ENCODE measurements at regions not wholly inside any gene's neighbourhood (a gene's known extent, or its start where the extent isn't known, plus 50 kb on each side); places are given as distances from the start of the nearest gene placed in this dataset.

DNA sequence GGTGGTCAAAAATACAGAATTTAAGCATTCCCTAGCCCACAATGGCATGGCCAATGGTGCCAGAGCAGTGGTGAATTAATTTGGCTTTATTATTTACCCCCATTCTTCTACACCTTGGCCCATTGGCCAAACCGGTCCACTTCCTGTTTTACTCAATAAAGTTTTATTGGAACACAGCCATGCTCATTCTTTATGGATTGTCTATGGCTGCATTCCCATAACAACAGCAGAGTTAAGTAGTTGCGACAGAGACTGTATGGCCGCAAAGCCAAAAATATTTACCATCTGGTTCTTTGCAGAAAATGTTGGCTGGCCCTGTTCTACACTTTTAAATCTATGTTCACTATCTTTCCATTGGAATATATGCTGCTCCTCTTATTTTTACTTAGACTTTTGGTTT, 130.3 kb upstream of the CCDC68 start:
- no peaks in the 10 kb centered on the region for H3K9me2 ChIP-seq (ENCODE audit: insufficient read depth, low read length)
- H4K20me1 ChIP-seq (ENCODE audit: insufficient read depth): no peaks in the 10 kb centered on the region
- H2AFZ ChIP-seq (ENCODE audit: low read depth, low read length): no peak overlapping the region
- no peaks in the 10 kb centered on the region for H3K79me2 ChIP-seq (replicated peaks; ENCODE audit: insufficient read depth, low read length)
- no peak overlapping the region for H3K4me2 ChIP-seq (ENCODE audit: low read length)
- H3K27me3 ChIP-seq (ENCODE audit: insufficient read depth, low read depth, low read length): no peaks in the 10 kb centered on the region
- no peaks in the 10 kb centered on the region for H3K9me3 ChIP-seq (ENCODE audit: low read length)
- no peak overlapping the region for H3K9ac ChIP-seq (ENCODE audit: low read length)
- no peaks in the 10 kb centered on the region for H3F3A ChIP-seq (ENCODE audit: insufficient read depth, low read length, poor library complexity, severe bottlenecking)
- no peak overlapping the region for H3K27ac ChIP-seq (ENCODE audit: low read length)
- TF ChIP-seq POLR2AphosphoS5 (IDR thresholded peaks at IDR 0.05) (no peak), EP300 (conservative IDR thresholded peaks at IDR 0.05; ENCODE audit: poor library complexity, severe bottlenecking) (no peak), TAF1 (IDR thresholded peaks at IDR 0.05; ENCODE audit: low read depth) (no peak), EZH2 (IDR thresholded peaks at IDR 0.05; ENCODE audit: borderline replicate concordance, insufficient read depth, low read length, poor library complexity, severe bottlenecking) (no peak), SMC3 (conservative IDR thresholded peaks at IDR 0.05; ENCODE audit: poor library complexity) (no peak), RAD21 (conservative IDR thresholded peaks at IDR 0.05) (no peak), MXI1 (conservative IDR thresholded peaks at IDR 0.05; ENCODE audit: poor library complexity, severe bottlenecking) (no peak)
- TF ChIP-seq, protein P1, sequence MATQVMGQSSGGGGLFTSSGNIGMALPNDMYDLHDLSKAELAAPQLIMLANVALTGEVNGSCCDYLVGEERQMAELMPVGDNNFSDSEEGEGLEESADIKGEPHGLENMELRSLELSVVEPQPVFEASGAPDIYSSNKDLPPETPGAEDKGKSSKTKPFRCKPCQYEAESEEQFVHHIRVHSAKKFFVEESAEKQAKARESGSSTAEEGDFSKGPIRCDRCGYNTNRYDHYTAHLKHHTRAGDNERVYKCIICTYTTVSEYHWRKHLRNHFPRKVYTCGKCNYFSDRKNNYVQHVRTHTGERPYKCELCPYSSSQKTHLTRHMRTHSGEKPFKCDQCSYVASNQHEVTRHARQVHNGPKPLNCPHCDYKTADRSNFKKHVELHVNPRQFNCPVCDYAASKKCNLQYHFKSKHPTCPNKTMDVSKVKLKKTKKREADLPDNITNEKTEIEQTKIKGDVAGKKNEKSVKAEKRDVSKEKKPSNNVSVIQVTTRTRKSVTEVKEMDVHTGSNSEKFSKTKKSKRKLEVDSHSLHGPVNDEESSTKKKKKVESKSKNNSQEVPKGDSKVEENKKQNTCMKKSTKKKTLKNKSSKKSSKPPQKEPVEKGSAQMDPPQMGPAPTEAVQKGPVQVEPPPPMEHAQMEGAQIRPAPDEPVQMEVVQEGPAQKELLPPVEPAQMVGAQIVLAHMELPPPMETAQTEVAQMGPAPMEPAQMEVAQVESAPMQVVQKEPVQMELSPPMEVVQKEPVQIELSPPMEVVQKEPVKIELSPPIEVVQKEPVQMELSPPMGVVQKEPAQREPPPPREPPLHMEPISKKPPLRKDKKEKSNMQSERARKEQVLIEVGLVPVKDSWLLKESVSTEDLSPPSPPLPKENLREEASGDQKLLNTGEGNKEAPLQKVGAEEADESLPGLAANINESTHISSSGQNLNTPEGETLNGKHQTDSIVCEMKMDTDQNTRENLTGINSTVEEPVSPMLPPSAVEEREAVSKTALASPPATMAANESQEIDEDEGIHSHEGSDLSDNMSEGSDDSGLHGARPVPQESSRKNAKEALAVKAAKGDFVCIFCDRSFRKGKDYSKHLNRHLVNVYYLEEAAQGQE (IDR thresholded peaks at IDR 0.05; ENCODE audit: borderline replicate concordance): no peak
- TF ChIP-seq, protein P2, sequence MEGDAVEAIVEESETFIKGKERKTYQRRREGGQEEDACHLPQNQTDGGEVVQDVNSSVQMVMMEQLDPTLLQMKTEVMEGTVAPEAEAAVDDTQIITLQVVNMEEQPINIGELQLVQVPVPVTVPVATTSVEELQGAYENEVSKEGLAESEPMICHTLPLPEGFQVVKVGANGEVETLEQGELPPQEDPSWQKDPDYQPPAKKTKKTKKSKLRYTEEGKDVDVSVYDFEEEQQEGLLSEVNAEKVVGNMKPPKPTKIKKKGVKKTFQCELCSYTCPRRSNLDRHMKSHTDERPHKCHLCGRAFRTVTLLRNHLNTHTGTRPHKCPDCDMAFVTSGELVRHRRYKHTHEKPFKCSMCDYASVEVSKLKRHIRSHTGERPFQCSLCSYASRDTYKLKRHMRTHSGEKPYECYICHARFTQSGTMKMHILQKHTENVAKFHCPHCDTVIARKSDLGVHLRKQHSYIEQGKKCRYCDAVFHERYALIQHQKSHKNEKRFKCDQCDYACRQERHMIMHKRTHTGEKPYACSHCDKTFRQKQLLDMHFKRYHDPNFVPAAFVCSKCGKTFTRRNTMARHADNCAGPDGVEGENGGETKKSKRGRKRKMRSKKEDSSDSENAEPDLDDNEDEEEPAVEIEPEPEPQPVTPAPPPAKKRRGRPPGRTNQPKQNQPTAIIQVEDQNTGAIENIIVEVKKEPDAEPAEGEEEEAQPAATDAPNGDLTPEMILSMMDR (IDR thresholded peaks at IDR 0.05; ENCODE audit: poor library complexity, severe bottlenecking): no peak
- no peaks in the 10 kb centered on the region for H3K36me3 ChIP-seq (ENCODE audit: insufficient read depth, low read length)
- no peak overlapping the region for H3K4me3 ChIP-seq (ENCODE audit: low read length)

- Histone ChIP-seq H3K79me2 (replicated peaks; ENCODE audit: insufficient read depth, low read length) (no peaks in the 10 kb centered on the region), H3K27me3 (ENCODE audit: insufficient read depth, low read depth, low read length) (no peaks in the 10 kb centered on the region), H4K20me1 (ENCODE audit: insufficient read depth) (no peaks in the 10 kb centered on the region), H3K9ac (ENCODE audit: low read length) (no peak overlapping the region), H3K36me3 (ENCODE audit: insufficient read depth, low read length) (no peaks in the 10 kb centered on the region), H3F3A (ENCODE audit: insufficient read depth, low read length, poor library complexity, severe bottlenecking) (no peaks in the 10 kb centered on the region), H3K9me3 (ENCODE audit: low read length) (no peaks in the 10 kb centered on the region), H3K4me2 (ENCODE audit: low read length) (no peak overlapping the region), H2AFZ (ENCODE audit: low read depth, low read length) (no peak overlapping the region), H3K4me3 (ENCODE audit: low read length) (no peak overlapping the region), H3K9me2 (ENCODE audit: insufficient read depth, low read length) (no peaks in the 10 kb centered on the region), H3K27ac (ENCODE audit: low read length) (no peak overlapping the region)
- TF ChIP-seq MXI1 (conservative IDR thresholded peaks at IDR 0.05; ENCODE audit: poor library complexity, severe bottlenecking): no peak
- no peak for TF ChIP-seq SMC3 (conservative IDR thresholded peaks at IDR 0.05; ENCODE audit: poor library complexity)
Measured at GRCh38 chr18:55088561-55088960, 129.3 kb upstream of the CCDC68 start.

DNA sequence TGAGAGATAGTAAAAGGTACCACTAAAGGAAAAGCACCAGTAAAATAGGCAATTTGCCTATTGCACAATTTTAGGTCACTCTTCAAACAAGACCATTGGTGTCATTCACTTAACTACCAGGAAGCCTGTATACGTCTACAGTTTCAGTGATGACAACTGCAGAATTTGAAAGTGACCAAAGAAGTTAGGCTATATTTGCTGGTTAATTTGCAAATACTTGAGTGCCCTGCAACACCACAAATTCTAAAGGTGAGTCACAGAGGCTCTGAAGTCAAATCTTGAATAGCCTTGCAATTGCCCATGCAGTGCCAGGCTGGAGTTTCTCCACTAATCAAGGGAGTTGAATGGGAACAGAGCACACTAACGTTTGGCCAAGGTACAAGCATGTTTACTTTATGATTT, 128.7 kb upstream of the CCDC68 start:
- Histone ChIP-seq H3K9me3 (ENCODE audit: low read length) (no peaks in the 10 kb centered on the region), H3F3A (ENCODE audit: insufficient read depth, low read length, poor library complexity, severe bottlenecking) (no peaks in the 10 kb centered on the region), H3K79me2 (replicated peaks; ENCODE audit: insufficient read depth, low read length) (no peaks in the 10 kb centered on the region), H3K27me3 (ENCODE audit: insufficient read depth, low read depth, low read length) (no peaks in the 10 kb centered on the region), H3K9ac (ENCODE audit: low read length) (no peak overlapping the region), H3K9me2 (ENCODE audit: insufficient read depth, low read length) (no peaks in the 10 kb centered on the region), H3K27ac (ENCODE audit: low read length) (no peak overlapping the region), H3K36me3 (ENCODE audit: insufficient read depth, low read length) (no peaks in the 10 kb centered on the region), H2AFZ (ENCODE audit: low read depth, low read length) (no peak overlapping the region), H3K4me2 (ENCODE audit: low read length) (no peak overlapping the region), H3K4me3 (ENCODE audit: low read length) (no peak overlapping the region), H4K20me1 (ENCODE audit: insufficient read depth) (no peaks in the 10 kb centered on the region)
- no peak for TF ChIP-seq POLR2AphosphoS5 (IDR thresholded peaks at IDR 0.05)
- no peak for TF ChIP-seq EP300 (conservative IDR thresholded peaks at IDR 0.05; ENCODE audit: poor library complexity, severe bottlenecking)
- no peak for TF ChIP-seq RAD21 (conservative IDR thresholded peaks at IDR 0.05)
- no peak for TF ChIP-seq MXI1 (conservative IDR thresholded peaks at IDR 0.05; ENCODE audit: poor library complexity, severe bottlenecking)
- TF ChIP-seq SMC3 (conservative IDR thresholded peaks at IDR 0.05; ENCODE audit: poor library complexity): no peak
- TF ChIP-seq, protein P2 (IDR thresholded peaks at IDR 0.05; ENCODE audit: poor library complexity, severe bottlenecking): no peak
- TF ChIP-seq TAF1 (IDR thresholded peaks at IDR 0.05; ENCODE audit: low read depth): no peak
- TF ChIP-seq EZH2 (IDR thresholded peaks at IDR 0.05; ENCODE audit: borderline replicate concordance, insufficient read depth, low read length, poor library complexity, severe bottlenecking): no peak
- TF ChIP-seq, protein P1 (IDR thresholded peaks at IDR 0.05; ENCODE audit: borderline replicate concordance): no peak
